PC-9 (cell line): ENCODE measurements at regions not wholly inside any gene's neighbourhood (a gene's known extent, or its start where the extent isn't known, plus 50 kb on each side); places are given as distances from the start of the nearest gene placed in this dataset.

ENCODE experiments used
- CTCF ChIP-seq: fragments of 200-600 bp; sonication (generic); conservative IDR thresholded peaks from 2 replicates; pipeline ENCODE4 v1.6.1; 2017; ENCODE audit warnings: mixed run types, antibody characterized with exemption, mild to moderate bottlenecking, moderate library complexity
- EZH2 ChIP-seq: fragments of 200-600 bp; sonication (generic); IDR thresholded peaks from 2 replicates; pipeline ENCODE4 v1.8.0; 2017; ENCODE audit warnings: antibody characterized with exemption, low read depth

GRCh38 chr4:3374011-3374645 lies 67.6 kb upstream of the HGFAC start:
- TF ChIP-seq CTCF (no peak), EZH2 (no peak)
